Skin of body (tissue), 2 donors: ENCODE measurements at regions not wholly inside any gene's neighbourhood (a gene's known extent, or its start where the extent isn't known, plus 50 kb on each side); places are given as distances from the start of the nearest gene placed in this dataset. TPM values are rescaled to one million over a fixed set of nuclear protein-coding genes. Genes with fewer than 3 reads are reported as not detected.

Source experiments
- DNase-seq: peaks from one replicate; lab custom pipeline; 2025; lab: John Stamatoyannopoulos, UW
- small RNA-seq: library from RNA; depleted of rRNA; stranded (forward); fragments of <200 nt; gene quantifications from one replicate; pipeline ENCODE3, GENCODE V24; 2014; ENCODE audit warnings: low replicate concordance

- DNase-seq, result no peak
Observed at GRCh38 chr7:115088893-115089292, 167.0 kb downstream of the MDFIC start.

- DNase-seq, result peak; percentile 22
Observed at GRCh38 chr7:115087437-115087836, 165.5 kb downstream of the MDFIC start.

GRCh38 chr7:115086146-115086841 lies 164.4 kb downstream of the MDFIC start:
- DNase-seq, result no peak

- no peak for DNase-seq
Observed at GRCh38 chr7:115085421-115085820, 163.5 kb downstream of the MDFIC start.

- DNase-seq, result no peak
Observed at GRCh38 chr7:115083935-115084334, 162.0 kb downstream of the MDFIC start.

- DNase-seq, result no peak
Observed at GRCh38 chr7:115081772-115082171, 159.9 kb downstream of the MDFIC start.

GRCh38 chr7:115078851-115079250 lies 157.0 kb downstream of the MDFIC start:
- no peak for DNase-seq

- no peak for DNase-seq
Observed at GRCh38 chr7:115078386-115078785, 156.5 kb downstream of the MDFIC start.

GRCh38 chr7:115070311-115070710 lies 148.4 kb downstream of the MDFIC start:
- no peak for DNase-seq

Small RNAs in the stretch of these regions (small RNA-seq; reads per million reads assigned to genes)
- not detected for gene RF00019
- not detected for gene SNORA25B
